Panc1 (cell line): ENCODE measurements at regions not wholly inside any gene's neighbourhood (a gene's known extent, or its start where the extent isn't known, plus 50 kb on each side); places are given as distances from the start of the nearest gene placed in this dataset.

ENCODE experiments used
- ATAC-seq: fragments of 200-7000 bp; cut with Tn5 transposase; 2 replicates; pipeline ENCODE4 v1.9.1; 2020; ENCODE audit warnings: mild to moderate bottlenecking, moderate library complexity
- BruUV-seq: library from RNA; stranded (reverse); fragments of 400-500 nt; replicated peaks from 2 replicates; lab custom pipeline; 2021; lab: Mats Ljungman, UMichigan
- CTCF ChIA-PET: fragments of 300-600 bp; sonication (Branson Sonifier 250); formaldehyde crosslinking; loops from one replicate; lab custom pipeline; 2022; ENCODE audit warnings: antibody characterized with exemption; lab: Charles Lee
- POLR2A ChIA-PET: fragments of 300-600 bp; sonication (Branson Sonifier 250); formaldehyde crosslinking; loops from one replicate; lab custom pipeline; 2022; ENCODE audit warnings: antibody characterized with exemption; lab: Charles Lee
- DNase-seq: peaks from one replicate; pipeline ENCODE4 v3.0.0-alpha.2; 2010; ENCODE audit warnings: low read depth, low spot score
- H3K27ac ChIP-seq: 2 replicates; pipeline ENCODE4 v1.5.1; 2011; ENCODE audit warnings: mild to moderate bottlenecking, low read length, inconsistent platforms
- H3K27me3 ChIP-seq: fragments of 200-500 bp; sonication (Bioruptor generic); 2 replicates; pipeline ENCODE4 v1.6.0; 2014; ENCODE audit warnings: low read length, inconsistent platforms; ENCODE audit not compliant: control insufficient read depth, insufficient read depth
- H3K36me3 ChIP-seq: fragments of 200-500 bp; sonication (Bioruptor generic); 2 replicates; pipeline ENCODE4 v1.5.1; 2014; ENCODE audit warnings: inconsistent platforms, mild to moderate bottlenecking, low read length, moderate library complexity; ENCODE audit not compliant: control insufficient read depth, insufficient read depth
- H3K4me1 ChIP-seq: 2 replicates; pipeline ENCODE4 v1.5.1; 2011; ENCODE audit warnings: inconsistent platforms, mild to moderate bottlenecking, low read length, moderate library complexity; ENCODE audit not compliant: control insufficient read depth, insufficient read depth
- H3K4me3 ChIP-seq, 2 experiments: 2 replicates each; pipeline ENCODE4 v1.5.1; 2011 to 2012; ENCODE audit warnings: low read depth in 2 of 2, low read length in 2 of 2, mild to moderate bottlenecking in 2 of 2, inconsistent platforms in 1 of 2, moderate library complexity in 1 of 2
- H3K9me3 ChIP-seq: fragments of 200-500 bp; sonication (Bioruptor generic); 2 replicates; pipeline ENCODE4 v1.5.1; 2014; ENCODE audit warnings: low read depth, mild to moderate bottlenecking, inconsistent platforms, low read length, moderate library complexity; ENCODE audit not compliant: control insufficient read depth, insufficient read depth
- CTCF ChIP-seq: fragments of 450-650 bp; IDR thresholded peaks from 2 replicates; pipeline ENCODE4 v1.5.1; 2017; ENCODE audit warnings: mild to moderate bottlenecking
- POLR2AphosphoS5 ChIP-seq: IDR thresholded peaks from 2 replicates; pipeline ENCODE4 v1.6.1; 2012; ENCODE audit warnings: mild to moderate bottlenecking, low read depth, low read length, moderate library complexity
- REST ChIP-seq, 2 experiments: IDR thresholded peaks; 2 replicates each; pipeline ENCODE4 v1.6.1; 2011 to 2012; ENCODE audit warnings: low read depth in 2 of 2, control low read depth in 1 of 2, low read length in 1 of 2, mild to moderate bottlenecking in 1 of 2, moderate library complexity in 1 of 2; ENCODE audit not compliant: insufficient read depth in 1 of 2
- SIN3A ChIP-seq: IDR thresholded peaks from 2 replicates; pipeline ENCODE4 v1.6.1; 2012; ENCODE audit warnings: low read depth, mild to moderate bottlenecking, low read length, moderate library complexity, borderline replicate concordance; ENCODE audit not compliant: insufficient read depth
- TCF7L2 ChIP-seq: IDR thresholded peaks from 2 replicates; pipeline ENCODE4 v1.6.1; 2011; ENCODE audit warnings: mild to moderate bottlenecking, low read depth, low read length, inconsistent platforms
- in situ Hi-C: cut with HindIII; loops from 2 replicates; pipeline ENCODE4 v1.10.0; 2016; ENCODE audit warnings: low sequenced_read_pairs, low pct_unique_long_range_greater_than_20kb
- intact Hi-C: fragments of 100-400 bp; cut with micrococcal nuclease; formaldehyde crosslinking; loops from one replicate; pipeline ENCODE4 v1.10.0; 2022; ENCODE audit not compliant: unreplicated experiment

GRCh38 chrX:149230689-149231088, 274.4 kb downstream of the IDS start:
- DNase-seq (no peak), ATAC-seq (no peak)
- no peaks in the 10 kb centered on the region for H3K9me3 ChIP-seq
- no peaks in the 10 kb centered on the region for H3K36me3 ChIP-seq
- in situ Hi-C loops, result no loop called here
- BruUV-seq, result no TSS peak
- H3K4me1 ChIP-seq, result no peaks in the 10 kb centered on the region
- ChIA-PET POLR2A (no interaction called here), CTCF (no interaction called here)
- no peak overlapping the region for H3K27ac ChIP-seq
- intact Hi-C loops, result no loop called here
- no peak overlapping the region for H3K4me3 ChIP-seq
- no peak for TF ChIP-seq TCF7L2
- no peak for TF ChIP-seq POLR2AphosphoS5
- TF ChIP-seq CTCF, result no peak
- no peak for TF ChIP-seq REST (IDR thresholded peaks at IDR 0.05; ENCODE audit: insufficient read depth in 1 of 2, low read depth in 2 of 2, low read length in 1 of 2)
- no peak for TF ChIP-seq SIN3A
- H3K27me3 ChIP-seq, result no peaks in the 10 kb centered on the region

DNA sequence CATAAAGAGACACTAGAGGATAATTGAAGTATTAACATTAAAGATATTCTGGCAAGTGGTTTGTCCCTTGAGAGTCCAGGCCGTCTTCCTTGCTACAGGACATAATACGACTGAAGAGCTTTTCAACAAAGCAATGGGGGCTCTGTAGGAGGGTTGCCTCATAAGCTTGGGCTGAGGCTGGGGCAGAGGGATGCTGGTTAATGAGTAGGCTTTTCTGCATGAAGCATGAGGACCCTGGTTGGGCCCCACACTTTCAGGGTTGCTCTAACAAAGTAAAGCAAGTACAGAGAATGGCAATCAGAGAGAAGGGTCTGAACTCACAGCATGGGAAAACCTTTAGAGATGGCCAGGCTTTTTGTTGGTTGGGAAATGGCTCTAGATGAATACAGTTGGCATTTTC, 281.3 kb downstream of the IDS start:
- Histone ChIP-seq H3K27me3 (no peaks in the 10 kb centered on the region), H3K9me3 (no peaks in the 10 kb centered on the region), H3K36me3 (no peaks in the 10 kb centered on the region), H3K4me1 (no peaks in the 10 kb centered on the region), H3K27ac (no peak overlapping the region), H3K4me3 (no peak overlapping the region)
- no peak for TF ChIP-seq POLR2AphosphoS5
- no peak for TF ChIP-seq TCF7L2
- TF ChIP-seq REST (IDR thresholded peaks at IDR 0.05; ENCODE audit: insufficient read depth in 1 of 2, low read depth in 2 of 2, low read length in 1 of 2), result no peak
- no peak for TF ChIP-seq SIN3A
- no peak for TF ChIP-seq CTCF
- CTCF ChIA-PET, result no interaction called here
- in situ Hi-C loops (no loop called here), intact Hi-C loops (no loop called here)
- POLR2A ChIA-PET, result interaction anchor here (0.6 kb wide), 1 partner anchor 63 kb away, joined by 3 read pairs; no protein-coding TSS in a partner anchor
- DNase-seq (no peak), ATAC-seq (no peak)
- no TSS peak for BruUV-seq
